SKM-1 treated with dmso at 0.1 percent for 144 hours (cell line): ENCODE measurements at regions not wholly inside any gene's neighbourhood (a gene's known extent, or its start where the extent isn't known, plus 50 kb on each side); places are given as distances from the start of the nearest gene placed in this dataset.
"Not testable (repeated sequence)": the region's sequence is repeated elsewhere in the genome, so short reads cannot be mapped to it uniquely, and the experiment has no call there.

ENCODE experiments used
- DNase-seq: peaks from one replicate; lab custom pipeline; 2025; ENCODE audit not compliant: unreplicated experiment; lab: John Stamatoyannopoulos, UW

DNA sequence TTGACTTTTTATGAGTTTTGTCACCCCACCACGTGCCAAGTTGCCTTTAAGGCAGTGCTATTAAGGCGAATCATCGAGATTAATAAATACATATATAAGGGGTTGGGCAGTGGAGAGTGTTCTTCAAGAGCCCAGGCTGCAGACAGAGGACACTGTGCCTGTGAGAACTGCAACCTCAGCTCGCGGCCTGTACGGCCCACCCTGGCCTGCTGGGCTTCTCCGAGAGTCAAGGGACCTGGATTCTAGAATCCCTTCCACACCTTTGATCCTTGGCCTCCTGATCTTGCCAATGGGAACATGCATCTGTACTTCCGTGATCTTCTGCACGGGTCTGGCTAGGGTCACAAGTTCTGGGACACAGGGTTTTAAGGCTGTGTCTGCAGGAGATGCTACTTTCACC, 54.5 kb downstream of the IRX5 start:
- no peak for DNase-seq

DNA sequence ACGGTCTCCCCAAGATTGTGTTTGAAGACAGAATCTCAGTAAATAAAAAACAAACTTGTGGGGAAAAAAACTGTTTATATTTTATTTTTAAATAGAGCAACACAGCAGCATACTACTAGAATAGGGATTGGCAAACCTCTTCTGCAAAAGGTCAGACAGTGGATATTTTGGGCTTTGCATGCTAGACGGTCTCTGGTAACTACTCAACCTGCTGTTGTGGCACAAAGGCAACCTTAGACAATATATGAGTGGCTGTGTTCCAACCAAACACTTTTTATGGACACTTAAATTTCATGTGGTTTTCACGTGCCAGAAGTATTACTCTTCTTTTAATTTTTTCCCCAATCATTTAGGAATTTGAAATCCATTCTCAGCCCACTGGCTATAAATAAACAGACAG, 55.0 kb downstream of the IRX5 start:
- DNase-seq = no peak

DNA sequence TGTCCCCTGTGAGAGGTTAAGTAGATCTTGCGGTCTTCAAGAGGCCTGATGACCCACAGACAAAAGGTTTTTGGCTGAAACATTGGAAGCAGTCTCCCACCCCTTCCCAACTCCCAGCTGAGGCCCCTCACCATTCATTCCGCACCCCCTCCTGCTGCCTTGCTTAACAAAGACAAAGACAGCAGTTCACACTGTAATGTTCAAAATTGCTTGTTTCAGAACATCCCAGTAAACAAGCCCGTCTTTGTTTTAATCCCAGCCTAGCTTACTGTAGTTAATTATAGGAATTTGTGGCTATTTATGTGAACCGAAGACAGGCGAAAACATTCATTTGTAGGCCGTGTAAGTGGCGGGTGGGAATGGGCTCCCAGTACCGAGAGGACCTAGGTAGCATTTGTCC, 55.7 kb downstream of the IRX5 start:
- no peak for DNase-seq

DNA sequence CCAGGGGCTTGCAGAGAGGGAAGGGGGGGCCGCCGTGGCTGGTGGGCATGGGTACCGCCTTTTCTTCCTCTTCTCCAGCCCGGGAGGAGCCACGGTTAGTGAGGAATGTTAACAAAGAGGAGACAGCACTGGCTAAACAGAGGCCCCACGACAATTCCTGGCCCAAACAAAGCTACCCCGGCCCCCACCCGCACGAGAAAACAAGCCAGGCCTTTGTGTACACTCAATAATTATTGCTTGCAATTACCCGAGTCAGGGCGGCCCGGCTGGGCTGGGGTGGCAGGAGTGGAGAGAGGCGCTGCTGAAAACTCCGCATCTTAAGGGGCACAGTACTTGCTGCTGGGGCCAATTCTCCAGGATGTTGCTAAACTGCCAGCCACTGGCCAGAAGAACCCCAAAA, 56.4 kb downstream of the IRX5 start:
- no peak for DNase-seq

DNA sequence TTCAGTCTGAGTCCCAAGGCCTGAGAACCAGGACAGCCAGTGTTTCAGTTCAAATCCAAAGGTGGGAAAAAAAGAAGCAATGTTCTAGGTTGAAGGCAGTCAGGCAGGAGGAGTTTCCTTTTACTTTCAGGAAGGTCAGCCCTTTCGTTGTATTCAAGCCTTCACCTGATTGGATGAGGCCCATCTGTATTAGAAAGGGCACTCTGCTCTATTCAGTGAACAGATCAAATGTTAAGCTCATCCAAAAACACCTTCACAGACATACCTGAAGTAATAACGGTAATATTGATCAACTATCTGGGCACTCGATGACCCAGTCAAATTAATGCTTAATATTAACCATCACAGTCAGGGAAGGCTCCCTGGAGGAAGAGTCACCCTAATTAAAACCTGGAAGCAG, 60.9 kb downstream of the IRX5 start:
- DNase-seq = no peak

DNA sequence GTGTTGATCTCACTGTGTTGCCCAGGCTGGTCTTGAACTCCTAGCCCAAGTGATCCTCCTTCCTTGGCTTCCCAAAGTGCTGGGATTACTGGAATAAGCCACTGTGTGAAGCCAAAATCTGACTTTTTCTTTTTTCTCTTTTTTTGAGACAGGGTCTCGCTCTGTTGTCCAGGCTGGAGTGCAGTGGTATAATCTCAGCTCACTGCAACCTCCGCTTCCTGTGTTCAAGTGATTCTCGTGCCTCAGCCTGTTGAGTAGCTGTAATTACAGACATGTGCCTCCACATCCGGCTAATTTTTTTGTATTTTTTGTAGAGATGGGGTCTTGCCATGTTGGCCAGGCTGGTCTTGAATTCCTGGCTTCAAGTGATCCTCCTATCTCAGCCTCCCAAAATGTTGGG, 61.3 kb downstream of the IRX5 start:
- DNase-seq = not testable (repeated sequence)

DNA sequence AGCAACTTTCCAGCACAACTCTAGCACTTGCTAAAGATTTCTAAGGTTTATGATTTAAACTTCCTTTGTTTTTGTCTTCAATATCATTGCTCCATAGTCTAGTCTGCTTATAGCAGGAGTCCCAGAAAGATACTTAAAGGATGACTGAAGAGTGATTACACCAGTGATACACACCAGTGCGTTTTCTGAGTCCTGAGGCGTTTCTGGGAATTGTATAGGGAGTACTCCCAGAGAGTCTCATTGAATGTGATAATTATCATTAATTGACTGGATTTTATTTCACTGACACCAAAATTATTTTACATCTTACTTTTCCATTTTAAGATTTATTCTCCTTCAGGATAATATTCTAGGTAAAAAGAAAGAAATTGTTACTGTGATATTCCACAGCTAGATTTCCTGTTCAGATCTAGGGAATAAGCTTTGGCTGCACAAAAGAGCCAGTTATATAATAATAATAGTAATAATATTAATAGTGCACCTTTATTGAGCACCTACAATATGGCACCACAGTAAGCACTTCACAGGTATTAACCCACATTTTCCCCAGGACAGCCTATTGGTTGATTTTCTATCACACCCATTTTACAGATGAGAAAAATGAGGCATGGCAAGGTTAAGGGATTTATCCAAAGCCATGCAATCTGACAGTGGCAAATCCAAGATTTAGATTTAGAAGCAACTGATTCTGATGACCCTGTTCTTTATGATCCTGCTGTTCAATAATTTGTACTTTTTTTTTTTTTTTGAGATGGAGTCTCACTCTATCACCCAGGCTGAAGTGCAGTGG, 62.6 kb downstream of the IRX5 start:
- no peak for DNase-seq

DNA sequence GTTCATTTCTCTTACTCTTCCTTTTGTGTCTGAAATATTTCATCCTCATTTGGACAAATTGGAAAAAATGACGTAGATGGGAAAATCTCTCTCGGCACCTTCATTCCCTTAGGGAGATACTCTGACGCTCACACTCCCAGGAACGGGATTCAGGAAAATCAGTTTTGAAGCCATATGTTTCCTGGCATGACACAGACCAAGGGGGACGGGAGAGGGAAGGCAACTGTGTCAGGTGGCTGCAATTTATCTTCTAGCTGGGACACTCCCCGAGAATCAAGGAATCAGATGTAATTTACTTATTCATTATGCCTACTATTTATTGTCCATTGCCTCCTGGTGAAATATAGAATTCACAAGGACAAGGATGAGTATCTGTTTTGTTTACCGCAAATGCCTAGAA, 65.5 kb downstream of the IRX5 start:
- no peak for DNase-seq

DNA sequence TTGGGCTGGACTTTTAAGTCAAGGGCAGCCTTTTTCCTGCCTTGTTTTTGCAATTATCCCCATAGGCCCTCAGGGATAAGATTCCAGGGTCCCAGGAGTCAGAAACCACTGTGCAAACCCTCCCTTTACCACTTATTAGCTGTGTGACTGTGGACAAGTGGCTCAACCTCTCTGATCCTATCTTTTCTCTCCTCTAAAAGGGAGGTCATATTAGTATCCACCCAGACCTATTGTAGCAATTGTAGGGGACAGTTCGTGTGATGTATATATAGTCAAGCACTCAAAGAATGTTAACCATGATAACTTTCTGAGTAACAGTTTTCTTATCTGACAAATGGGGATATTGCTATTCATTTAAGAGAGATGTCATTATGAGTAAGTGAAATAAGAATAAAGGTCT, 68.2 kb downstream of the IRX5 start:
- DNase-seq = no peak

DNA sequence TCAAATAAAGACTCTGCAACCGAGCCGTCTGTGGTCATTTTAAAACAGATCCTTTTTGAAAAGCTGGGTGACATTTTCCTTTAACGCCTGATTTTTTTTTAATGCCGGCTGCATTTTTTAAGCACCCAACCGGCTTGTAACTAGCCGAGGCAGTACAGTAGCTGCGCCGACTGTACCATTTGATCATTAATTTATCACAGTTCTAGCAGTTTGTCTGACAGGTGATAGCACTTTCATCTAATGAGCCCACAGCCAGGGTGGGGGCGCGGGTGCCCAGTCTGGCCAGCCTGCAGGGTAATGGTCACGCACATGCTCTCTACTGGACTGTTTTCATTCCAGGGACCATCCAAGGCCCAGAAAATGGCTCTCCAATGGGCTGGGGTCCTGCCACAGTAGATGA, 68.8 kb downstream of the IRX5 start:
- no peak for DNase-seq

DNA sequence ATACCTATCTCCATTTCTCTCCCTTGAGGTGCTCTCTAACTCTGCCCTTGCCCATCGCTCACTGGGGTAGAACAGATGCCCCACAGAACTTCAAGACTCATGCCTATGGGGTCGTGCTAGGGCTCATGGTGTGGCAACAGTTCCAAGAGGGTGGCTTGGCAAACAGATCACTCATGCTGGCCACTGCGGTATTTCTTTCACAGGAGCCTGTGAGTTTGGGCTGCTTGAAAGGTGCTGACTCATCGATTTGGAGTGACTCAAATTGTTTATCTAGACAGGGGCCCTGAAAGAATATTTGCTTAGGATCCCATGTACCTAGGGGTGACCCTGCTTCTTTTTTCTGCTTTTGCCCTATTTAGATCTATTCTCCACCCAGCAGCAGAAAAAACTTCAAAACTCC, 69.9 kb downstream of the IRX5 start:
- no peak for DNase-seq

DNA sequence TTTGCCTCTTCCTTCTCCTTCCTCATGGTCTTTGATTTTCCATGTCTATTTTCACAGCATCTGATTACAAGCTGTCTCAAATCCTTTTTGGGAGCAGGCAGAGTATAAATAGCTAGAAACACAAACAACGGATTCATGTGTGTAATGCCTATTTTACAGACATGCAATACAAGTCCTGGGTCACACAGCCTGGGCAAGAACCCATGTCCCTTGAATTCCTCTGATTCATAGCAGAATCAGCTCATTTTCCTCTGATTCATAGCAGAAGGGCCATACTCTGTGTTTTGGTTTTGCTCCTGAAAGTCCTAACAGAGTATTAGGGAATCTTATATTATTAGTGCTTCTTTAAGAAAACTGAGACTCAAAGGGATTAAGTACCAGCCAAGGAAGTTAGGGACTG, 71.3 kb downstream of the IRX5 start:
- DNase-seq = no peak

DNA sequence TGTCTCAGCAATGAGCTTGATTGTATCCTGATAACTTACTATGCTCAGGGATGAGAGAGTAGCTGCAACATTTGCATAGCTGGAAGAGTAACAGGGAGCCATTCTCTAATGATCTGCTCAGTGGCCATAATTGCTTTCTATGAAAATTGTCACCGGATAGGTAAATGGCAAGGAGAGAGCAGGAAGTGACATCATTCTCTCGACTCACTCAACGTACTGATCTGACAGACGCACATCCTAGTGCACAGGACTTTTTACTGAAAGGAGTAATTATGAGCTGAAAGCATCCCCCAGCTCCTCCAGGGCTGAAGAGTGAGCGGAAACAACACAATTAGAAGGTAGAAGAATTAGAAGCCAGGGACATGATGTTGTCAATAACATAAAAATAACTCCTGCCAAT, 71.8 kb downstream of the IRX5 start:
- DNase-seq = no peak

DNA sequence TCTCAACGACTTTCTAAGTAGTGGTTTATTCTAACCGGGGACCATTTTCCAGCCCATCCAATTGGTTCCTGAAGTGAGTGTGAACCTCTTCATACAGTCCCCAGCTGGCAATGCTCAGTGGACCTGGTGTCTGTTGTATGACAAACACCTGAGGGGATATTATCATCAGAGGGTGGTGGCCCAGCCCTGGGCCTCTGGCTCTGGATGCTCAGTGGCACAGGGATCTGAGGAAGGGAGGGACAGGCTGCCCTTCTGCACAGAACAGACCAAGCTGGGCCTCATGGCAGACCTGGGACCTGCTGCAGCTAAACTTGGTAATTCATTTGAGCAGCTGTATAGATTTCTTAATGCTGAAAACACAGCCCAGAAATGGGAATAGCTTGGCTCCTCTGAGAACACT, 72.6 kb downstream of the IRX5 start:
- no peak for DNase-seq

DNA sequence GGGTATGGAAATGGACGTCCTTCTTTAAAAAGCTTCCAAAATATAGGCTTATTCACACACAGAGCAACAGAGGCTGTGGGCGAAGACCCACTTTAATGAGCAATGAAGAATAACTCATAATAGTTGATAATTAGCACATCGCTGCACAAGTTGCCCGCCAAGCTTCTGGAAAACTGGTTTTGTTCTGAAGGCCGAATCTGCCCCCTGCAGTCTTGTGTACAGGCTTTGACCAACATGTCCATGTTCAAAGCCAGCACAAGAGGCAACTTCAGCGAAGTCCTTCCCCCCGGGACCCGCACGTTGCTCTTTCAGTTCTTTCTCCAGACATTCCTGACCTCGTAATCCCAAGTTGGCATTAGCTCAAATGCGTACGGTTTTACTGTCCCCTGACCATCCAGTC, 73.3 kb downstream of the IRX5 start:
- no peak for DNase-seq

DNA sequence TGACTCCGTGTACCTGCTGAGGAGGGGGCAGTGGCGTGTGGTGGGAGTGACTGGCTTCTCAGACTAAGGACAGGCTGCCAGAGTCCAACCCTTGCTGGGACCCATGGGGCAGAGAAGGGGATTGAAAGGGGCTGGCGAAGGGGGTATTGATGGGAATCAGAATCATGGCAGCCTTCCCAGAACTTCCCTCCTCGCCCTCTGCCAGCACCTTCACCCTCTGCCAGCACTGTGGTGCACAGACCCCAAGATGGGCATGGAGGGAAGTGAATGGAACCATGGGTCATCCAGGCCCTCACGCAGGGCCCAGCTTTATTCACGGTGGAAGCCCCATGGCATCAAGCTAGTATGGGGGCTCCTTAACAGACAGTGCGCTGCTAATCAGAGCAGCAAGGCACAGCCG, 76.8 kb downstream of the IRX5 start:
- no peak for DNase-seq

DNA sequence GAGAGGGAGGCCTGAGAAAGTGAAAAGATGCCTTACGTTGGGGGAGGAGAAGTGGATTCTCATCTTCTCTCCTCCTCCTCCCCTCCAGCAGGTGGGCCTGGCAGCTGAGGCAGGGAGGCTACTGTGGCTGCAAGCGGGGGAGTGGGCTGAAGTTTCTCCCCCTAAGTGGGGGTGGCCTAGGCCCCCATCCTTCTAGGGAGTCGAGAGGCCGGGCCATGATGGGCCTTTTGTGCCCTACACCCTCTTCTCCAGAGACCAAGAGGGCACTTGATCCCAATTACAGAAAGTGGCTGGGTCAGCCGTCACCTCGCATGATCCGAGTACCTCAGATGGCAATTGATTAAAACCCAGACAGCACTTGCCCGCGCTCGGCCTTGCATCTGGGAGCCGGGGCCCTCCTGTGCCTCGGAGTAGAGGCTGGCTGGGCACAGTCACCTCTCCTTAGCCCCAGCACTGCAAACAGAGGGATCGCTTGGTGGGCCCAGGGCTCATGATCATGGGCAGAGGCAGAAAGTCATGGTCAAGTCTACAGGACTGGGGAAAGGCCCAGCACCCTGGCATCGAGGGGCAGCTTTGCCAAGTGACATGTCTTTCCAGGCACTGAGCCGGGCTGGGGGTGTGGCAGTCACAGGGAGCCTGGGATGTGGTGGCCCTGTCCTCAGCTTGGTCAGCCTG, 78.3 kb downstream of the IRX5 start:
- no peak for DNase-seq

DNA sequence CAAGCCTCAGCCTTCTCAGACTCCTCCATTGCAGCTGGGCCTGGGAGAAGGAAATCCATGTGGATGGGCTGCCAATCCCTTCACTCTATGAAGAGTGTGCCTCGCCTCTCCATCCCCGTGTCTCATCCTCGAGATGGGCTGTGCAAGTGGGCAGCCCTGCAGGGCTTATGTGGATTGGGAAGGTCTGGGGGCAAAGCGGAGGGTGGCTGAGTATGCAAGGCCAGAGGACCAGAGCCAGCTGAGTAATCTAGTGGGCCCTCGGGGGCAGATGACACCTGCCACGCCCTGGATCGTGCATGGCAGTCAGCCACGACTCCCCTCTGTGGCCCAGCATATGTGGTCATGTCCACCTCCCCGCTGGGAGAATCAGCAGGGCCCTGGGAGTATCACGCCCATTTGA, 78.9 kb downstream of the IRX5 start:
- no peak for DNase-seq

DNA sequence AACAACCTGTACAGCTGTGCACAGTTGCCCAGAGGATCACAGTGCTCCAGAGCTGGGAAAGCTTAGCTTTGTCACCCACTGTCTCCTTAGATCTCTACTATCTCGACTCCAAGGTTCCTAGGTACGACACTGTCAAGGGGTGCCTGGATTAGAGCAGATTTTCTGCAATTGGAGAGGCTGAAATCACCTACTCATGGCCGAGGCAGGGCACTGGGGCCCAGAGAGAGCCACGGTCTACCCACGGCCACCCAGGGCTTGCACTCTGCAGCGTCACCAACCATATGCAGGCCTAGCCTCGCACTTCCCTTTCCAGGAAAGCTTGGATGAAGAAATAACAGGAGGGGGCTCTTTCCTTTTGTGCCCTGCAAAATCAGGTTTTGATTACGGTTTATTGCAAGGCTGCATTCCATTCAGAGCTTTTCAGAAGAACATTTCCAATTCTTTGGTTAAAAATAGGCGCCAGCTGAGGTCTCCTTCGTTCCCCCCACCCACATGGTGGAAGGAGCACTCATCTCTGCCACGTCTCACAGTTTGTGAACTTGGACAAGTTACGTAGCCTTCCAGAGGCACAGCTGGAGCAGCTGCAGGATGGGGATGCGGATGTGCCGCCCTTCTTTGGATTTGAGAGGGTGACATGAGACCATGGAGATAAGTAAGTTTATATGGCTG, 80.0 kb downstream of the IRX5 start:
- DNase-seq = no peak

DNA sequence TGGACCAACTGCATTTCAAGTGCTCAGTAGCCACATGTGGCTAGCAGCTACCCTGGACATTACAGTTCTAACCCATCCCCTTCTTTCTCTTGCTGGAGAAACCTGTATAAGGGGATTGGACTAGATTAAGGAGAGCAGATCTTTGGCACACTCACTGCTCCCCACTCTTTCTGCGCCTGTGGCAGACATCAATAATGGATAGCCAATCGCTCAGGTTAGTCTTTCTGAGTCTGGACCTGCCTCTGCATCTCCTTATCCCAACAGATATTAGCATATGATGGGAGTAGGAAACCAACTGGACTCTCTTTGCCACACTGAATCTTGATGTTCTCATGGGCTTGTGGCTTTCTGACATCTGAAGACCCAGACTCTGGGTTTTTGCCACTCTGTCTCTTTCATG, 81.7 kb downstream of the IRX5 start:
- DNase-seq = no peak

DNA sequence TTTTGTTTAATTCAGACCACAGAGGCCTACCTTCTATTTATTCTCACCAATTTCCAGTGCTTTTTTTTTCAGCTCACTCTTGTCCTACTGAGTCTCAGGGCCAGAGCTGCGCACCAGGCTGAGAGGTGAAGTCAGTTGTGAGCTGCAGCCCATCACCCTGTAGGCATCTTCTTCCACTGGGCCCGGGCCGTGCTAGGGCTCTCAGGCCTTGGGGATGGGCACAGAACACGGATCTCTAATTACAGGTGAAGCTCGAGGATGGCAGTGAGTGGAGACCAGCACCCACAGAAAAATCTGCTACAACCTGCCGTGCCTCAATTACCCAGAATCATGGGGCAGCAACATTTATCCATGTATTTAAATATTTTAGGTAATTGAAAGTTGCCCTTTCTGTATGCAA, 82.1 kb downstream of the IRX5 start:
- DNase-seq = no peak

DNA sequence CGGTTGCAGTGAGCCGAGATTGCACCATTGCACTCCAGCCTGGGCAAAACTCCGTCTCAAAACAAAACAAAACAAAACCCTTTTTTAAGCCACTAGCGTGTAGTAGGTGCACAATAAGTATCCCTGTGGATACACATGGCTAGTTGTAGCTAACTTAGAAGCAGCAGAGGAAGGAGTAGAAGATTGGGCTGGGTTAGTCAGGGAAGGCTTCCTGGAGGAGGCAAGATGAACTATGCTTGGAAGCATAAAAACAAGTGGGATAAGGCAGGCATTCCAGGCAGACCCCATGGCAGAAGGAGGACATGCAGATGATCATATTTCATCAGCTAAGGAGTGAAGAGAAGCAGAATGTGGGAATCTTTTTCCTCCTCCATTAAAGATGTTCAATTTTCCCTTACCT, 83.4 kb downstream of the IRX5 start:
- DNase-seq = no peak
